ENCODE measurements at regions not wholly inside any gene's neighbourhood (a gene's known extent, or its start where the extent isn't known, plus 50 kb on each side); places are given as distances from the start of the nearest gene placed in this dataset.
"Not testable (repeated sequence)": the region's sequence is repeated elsewhere in the genome, so short reads cannot be mapped to it uniquely, and the experiment has no call there.

- H3K4me3 ChIP-seq (ENCODE audit: low read depth, low read length) = no peak overlapping the region
- no peak for DNase-seq (ENCODE audit: low read depth)
These were observed 108.9 kb downstream of the FHIP1A start for GRCh38 chr4:151517896-151518295.

DNA sequence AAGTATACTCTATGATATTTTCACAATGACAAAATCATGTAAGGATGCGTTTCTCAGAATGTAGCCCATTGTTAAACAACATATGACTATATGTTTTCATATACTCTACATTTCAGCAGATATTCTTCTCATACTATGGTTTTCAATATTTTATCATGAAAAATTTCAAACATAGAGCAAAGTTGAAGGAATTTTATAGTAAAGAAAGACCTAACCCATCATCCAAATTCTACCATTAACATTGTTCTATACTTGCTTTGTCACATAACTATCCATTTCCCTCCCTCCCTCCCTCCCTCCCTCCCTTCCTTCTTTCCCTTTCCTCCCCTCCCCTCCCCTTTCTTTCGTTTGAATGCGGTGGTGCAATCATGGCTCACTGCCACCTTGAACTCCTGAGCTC is 109.4 kb downstream of the FHIP1A start:
- H3K4me3 ChIP-seq (ENCODE audit: low read depth, low read length) = no peak overlapping the region
- no peak for DNase-seq (ENCODE audit: low read depth)

DNA sequence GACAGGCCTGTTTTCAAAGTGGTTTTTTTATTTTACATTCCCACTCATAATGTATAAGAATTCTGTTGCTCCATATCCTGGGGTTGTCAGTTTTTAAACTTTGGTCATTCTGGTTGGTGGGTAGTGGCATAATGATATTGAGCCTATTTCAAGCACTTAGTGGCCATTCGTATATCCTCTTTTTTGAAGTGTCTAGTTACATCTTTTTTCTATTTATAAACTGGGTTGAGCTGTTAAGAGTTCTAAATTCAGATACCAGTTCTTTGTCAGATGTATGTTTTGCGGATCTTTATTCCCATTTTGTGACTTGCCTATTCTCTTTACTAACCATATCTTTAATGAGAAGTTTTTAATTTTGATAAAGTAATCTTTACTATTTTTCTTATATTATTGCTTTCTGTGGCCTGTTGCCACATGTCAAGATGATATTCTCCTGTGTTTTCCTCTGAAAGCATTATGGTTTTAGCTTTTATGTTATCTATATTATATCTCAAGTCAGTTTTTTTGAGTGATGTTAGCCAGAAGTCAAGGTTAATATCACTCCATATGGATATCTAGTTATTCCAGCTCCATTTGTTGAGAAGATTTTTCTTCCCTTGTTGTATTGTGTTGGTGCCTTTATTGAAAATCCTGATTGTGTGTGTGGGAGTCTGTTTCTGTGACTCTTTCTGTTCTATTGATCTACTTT is 110.9 kb downstream of the FHIP1A start:
- DNase-seq (ENCODE audit: low read depth) = no peak
- H3K4me3 ChIP-seq (ENCODE audit: low read depth, low read length) = no peak overlapping the region

GRCh38 chr4:151522866-151523519 is 114.0 kb downstream of the FHIP1A start:
- DNase-seq (ENCODE audit: low read depth) = no peak
- no peak overlapping the region for H3K4me3 ChIP-seq (ENCODE audit: low read depth, low read length)

- DNase-seq (ENCODE audit: low read depth) = no peak
- H3K4me3 ChIP-seq (ENCODE audit: low read depth, low read length) = no peak overlapping the region
These were observed 115.6 kb downstream of the FHIP1A start for GRCh38 chr4:151524610-151525009.

DNA sequence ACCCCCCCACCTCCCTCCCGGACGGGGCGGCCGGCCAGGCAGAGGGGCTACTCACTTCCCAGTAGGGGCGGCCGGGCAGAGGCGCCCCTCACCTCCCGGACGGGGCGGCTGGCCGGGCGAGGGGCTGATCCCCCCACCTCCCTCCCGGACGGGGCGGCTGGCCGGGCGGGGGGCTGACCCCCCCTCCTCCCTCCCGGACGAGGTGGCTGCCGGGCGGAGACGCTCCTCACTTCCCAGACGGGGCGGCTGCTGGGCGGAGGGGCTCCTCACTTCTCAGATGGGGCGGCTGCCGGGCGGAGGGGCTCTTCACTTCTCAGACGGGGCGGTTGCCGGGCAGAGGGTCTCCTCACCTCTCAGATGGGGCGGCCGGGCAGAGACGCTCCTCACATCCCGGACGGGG is 117.5 kb downstream of the FHIP1A start:
- DNase-seq (ENCODE audit: low read depth); H3K4me3 ChIP-seq (ENCODE audit: low read depth, low read length): not testable (repeated sequence)

- DNase-seq (ENCODE audit: low read depth) = no peak
- H3K4me3 ChIP-seq (ENCODE audit: low read depth, low read length) = no peak overlapping the region
These were observed 118.7 kb downstream of the FHIP1A start for GRCh38 chr4:151527699-151528098.

GRCh38 chr4:151529187-151529586 is 120.2 kb downstream of the FHIP1A start:
- no peak overlapping the region for H3K4me3 ChIP-seq (ENCODE audit: low read depth, low read length)
- DNase-seq (ENCODE audit: low read depth) = no peak

GRCh38 chr4:151530230-151530629 is 121.3 kb downstream of the FHIP1A start:
- DNase-seq (ENCODE audit: low read depth) = no peak
- H3K4me3 ChIP-seq (ENCODE audit: low read depth, low read length) = no peak overlapping the region

GRCh38 chr4:151530783-151531182 is 121.8 kb downstream of the FHIP1A start:
- no peak overlapping the region for H3K4me3 ChIP-seq (ENCODE audit: low read depth, low read length)
- no peak for DNase-seq (ENCODE audit: low read depth)

- H3K4me3 ChIP-seq (ENCODE audit: low read depth, low read length) = no peak overlapping the region
- DNase-seq (ENCODE audit: low read depth) = no peak
These were observed 123.2 kb downstream of the FHIP1A start for GRCh38 chr4:151532001-151532708.

GRCh38 chr4:151534195-151534594 is 125.2 kb downstream of the FHIP1A start:
- DNase-seq (ENCODE audit: low read depth) = no peak
- H3K4me3 ChIP-seq (ENCODE audit: low read depth, low read length) = no peak overlapping the region

GRCh38 chr4:151535366-151535765 is 126.4 kb downstream of the FHIP1A start:
- no peak overlapping the region for H3K4me3 ChIP-seq (ENCODE audit: low read depth, low read length)
- no peak for DNase-seq (ENCODE audit: low read depth)

DNA sequence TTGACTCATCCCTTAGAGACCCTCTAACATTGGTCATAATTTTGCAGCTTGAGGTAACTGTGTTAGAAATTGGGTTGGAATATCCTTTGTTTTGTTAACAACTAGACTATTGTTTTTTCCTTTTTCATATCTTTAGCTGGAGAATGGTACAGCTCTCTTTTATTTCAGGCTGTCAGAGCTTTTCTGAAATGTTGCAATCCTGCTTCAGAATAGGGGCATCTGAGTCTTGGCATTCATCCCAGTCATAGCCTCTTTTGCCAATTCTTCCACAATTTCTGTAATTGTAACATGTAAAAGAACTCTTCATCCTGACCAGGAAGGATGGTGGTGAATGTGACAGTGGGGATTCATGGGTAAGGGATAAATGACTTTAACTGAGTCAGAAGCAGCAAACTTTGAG is 128.7 kb downstream of the FHIP1A start:
- peak; percentile 65 for DNase-seq (ENCODE audit: low read depth)
- no peak overlapping the region for H3K4me3 ChIP-seq (ENCODE audit: low read depth, low read length)

GRCh38 chr4:151538963-151539362 is 130.0 kb downstream of the FHIP1A start:
- H3K4me3 ChIP-seq (ENCODE audit: low read depth, low read length) = no peak overlapping the region
- DNase-seq (ENCODE audit: low read depth) = no peak

DNA sequence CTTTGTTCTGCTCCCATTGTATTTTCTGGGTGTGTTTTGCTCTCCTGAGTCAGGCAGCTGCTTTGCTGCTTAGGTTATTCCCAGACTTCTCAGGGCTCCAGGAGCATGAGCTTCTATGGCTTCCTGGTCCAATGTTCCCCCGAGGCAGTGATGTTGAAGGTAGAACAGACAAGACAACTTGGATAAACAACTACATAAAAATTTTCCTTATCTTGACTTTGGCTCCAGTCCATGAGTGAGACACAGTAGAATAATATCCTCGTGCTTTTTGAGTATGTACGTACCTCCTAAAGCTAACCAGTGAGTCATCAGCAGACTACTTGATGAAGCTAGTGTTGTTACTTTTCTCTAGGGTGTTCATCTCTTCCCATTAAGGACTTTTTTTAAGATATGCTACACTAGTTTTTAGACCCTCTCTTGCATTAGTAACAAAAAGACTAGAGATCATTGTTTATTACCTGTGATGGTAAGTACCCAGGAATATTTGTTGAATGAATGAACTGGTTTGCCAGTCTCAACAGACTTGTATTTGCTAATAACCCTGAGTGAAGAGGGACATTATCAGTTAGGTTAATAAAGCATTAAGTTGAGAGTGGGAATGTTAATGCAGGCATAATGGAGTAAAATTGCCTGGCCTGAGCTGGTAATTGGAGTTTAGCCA is 131.9 kb downstream of the FHIP1A start:
- peak; percentile 96 for DNase-seq (ENCODE audit: low read depth)
- H3K4me3 ChIP-seq (ENCODE audit: low read depth, low read length) = no peak overlapping the region

DNA sequence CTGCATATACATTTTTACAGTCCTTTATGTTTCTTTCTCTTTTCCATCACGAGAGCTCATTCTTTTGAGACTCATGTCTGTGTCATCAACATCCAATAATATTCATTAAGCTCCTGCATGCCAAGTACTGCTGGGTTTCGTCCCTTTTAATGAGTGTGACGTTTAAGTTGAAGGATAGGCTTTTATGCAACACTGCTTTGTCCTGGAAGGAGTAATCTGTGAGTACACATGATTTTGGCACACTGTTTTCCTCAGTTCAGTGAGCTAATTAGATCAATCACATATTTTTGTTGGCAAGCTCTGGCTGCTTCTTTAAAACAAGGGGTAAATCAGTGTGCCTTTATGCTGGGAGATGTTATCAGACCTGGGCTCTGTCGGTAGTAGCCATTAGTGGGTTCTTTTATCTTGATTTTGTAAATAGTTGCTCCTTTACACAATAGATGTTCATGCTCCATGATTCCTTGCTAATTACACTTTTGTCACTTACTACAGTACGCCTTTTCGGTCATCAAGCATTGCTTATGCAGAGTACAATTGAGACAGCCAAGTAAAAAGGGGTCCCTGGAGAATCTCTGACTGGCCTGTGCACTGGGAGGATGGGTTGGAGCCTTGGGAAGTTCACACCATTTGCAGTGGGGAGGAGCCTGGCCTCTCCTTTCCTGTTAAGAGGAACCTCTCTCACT is 132.6 kb downstream of the FHIP1A start:
- DNase-seq (ENCODE audit: low read depth) = peak; percentile 89
- no peak overlapping the region for H3K4me3 ChIP-seq (ENCODE audit: low read depth, low read length)

DNA sequence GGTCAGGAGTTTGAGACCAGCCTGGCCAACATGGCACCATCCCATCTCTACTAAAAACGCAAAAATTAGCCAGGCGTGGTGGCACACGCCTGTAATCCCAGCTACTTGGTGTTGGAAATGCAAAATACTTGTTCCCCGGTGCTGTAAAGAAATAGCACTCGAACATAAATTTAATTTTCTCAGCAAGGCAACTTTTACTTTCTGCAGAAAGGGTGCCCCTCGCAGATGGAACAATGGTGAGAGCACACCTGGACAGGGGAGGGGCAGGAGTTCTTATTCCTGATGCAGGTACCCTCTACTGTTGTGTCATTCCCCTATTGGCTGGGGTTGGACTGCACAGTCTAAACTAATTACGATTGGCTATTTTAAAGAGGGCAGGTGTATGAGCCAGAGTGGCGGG is 139.7 kb downstream of the FHIP1A start:
- DNase-seq (ENCODE audit: low read depth) = no peak

GRCh38 chr4:151549378-151549777 is 140.4 kb downstream of the FHIP1A start:
- DNase-seq (ENCODE audit: low read depth); H3K4me3 ChIP-seq (ENCODE audit: low read depth, low read length): not testable (repeated sequence)

More for the DNA sequence above, 139.7 kb downstream of the FHIP1A start:
- H3K4me3 ChIP-seq (ENCODE audit: low read depth, low read length) = no peak overlapping the region

- DNase-seq (ENCODE audit: low read depth) = no peak
These were observed 144.9 kb downstream of the FHIP1A start for GRCh38 chr4:151553874-151554273.

More at GRCh38 chr4:151553874-151554273, 144.9 kb downstream of the FHIP1A start:
- no peak overlapping the region for H3K4me3 ChIP-seq (ENCODE audit: low read depth, low read length)

Data from skeletal muscle cell (primary cell).